Activated CD4-positive, alpha-beta T cell treated with anti-CD3 and anti-CD28 coated beads, Interleukin-2, Interleukin-6, amounts not matched to agents 100 ng/mL and 50 ng/mL, durations not matched to agents 16 hours and 8 hours (primary cell): ENCODE measurements at regions not wholly inside any gene's neighbourhood (a gene's known extent, or its start where the extent isn't known, plus 50 kb on each side); places are given as distances from the start of the nearest gene placed in this dataset.

Experiments used
- DNase-seq: peaks from one replicate; pipeline ENCODE4 v3.0.0-alpha.2; 2020

DNA sequence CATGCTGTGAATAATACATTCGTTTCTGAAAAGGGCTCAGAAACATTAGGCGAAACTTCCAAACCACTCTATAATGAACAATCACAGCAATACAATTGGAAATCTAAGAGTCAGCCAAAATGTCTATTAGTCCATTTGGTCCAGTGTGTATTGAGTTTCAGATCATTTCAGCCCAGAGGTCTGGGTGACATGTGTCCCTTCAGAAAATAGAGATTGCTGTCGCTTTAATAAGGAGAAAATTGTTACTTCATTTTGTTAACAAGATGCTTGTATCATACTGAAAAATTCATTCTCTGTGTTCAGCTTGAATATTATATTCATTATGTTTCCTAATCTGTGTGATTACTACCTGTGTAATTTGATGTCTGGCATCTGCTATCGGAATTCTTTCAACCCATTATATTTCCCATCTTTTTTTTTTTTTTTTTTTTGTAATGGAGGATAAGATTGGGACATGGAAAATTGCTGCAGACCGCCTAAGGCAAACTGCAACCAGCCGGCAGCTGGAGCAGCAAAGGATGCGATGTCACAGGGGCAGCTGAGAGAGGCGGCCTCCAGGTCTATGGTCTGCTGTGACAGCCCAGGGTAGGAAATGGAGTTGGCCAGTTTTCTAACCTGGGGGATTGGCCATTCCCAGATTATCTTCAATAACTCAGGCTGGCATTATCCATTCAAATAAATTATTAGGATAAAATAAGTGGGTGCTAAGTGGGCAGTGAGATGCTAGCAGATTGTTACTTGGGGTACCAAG is 170.9 kb upstream of the NPVF start:
- DNase-seq, result no peak

DNA sequence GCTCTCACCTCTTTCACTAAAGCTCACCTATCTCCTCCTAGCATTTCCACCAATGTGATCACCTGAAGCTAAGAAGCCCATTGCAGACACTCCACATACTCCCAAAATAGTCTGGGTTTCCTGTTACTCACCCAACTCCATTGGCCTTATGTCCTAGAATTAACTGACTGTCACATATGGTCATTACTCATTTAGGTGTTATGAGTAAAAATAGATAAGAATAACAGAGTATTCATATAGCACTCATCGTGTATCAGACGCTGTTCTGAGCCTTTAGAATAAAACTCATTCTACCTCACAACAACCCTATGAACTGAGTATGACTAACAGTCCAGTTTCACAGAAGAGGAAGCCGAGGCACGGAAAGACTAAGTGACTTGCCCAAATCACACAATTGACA is 174.2 kb upstream of the NPVF start:
- DNase-seq, result no peak

DNA sequence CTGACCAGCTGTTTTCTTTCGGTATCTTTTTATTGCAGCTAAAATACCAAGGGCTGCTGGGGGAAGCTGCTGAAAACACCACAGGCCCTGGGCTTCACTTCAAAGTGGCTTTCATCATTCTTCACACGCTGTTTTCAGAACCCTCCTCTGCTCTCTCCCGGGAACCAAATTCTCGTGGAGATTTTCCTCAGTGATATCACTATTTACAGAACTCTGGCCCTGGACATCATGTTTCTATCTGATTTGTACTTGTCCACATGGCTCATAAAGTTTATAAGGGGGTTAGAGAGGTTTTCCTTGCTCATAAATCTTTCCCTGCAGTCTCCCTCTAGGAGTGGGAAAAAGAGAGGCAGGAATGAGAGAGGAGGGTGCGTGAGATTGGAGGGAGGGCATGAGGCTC is 177.4 kb upstream of the NPVF start:
- no peak for DNase-seq

DNA sequence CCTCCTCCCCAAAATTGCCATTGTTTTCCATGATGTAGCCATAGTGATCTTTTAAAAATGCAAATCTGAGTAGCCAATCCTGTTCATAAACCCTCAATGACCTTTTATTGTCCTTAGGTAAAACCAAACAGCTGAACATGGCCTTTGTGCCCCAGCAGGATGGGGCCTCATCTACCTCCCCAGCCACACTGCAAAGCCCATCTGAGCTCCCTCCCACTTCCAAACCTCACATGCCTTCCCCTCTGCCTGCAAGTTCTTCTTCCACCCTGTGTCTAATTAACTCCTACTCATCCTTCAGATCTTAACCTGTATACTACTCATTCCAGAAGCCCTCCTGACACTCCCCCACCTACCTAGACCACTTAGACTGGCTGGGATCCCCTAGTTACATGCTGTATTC is 178.8 kb upstream of the NPVF start:
- DNase-seq, result no peak

DNA sequence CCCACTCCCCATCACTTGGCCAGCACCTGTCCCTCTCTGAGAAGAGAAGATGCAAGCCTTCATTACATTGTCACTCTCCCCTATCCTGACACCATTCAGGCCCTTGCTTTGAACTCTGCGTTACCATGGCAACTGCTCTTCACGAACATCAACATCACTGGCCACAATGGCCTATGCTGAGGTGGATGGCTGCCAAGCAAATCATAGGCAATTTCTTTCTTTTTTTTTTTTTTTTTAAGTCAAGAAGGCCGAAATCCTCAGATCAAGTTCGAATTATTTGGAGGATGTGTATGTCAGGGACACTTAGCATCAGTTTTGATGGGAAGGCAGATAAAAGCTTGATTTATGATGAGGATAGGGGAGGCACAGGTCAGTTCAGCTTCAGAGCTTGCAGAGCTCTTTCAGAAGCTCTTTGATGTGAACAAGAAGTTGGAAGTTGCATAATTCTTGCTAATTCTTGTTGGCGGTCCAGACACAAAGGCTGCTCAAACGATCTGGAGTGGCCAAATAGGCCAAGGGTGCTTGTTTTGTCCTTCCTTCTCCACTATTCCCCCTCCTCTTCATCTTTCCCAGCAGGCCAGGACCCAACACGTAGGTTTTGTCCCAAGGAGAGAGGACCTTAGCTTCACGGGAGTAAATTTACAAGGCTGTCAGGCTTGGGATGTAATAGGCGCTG is 179.9 kb upstream of the NPVF start:
- no peak for DNase-seq

DNA sequence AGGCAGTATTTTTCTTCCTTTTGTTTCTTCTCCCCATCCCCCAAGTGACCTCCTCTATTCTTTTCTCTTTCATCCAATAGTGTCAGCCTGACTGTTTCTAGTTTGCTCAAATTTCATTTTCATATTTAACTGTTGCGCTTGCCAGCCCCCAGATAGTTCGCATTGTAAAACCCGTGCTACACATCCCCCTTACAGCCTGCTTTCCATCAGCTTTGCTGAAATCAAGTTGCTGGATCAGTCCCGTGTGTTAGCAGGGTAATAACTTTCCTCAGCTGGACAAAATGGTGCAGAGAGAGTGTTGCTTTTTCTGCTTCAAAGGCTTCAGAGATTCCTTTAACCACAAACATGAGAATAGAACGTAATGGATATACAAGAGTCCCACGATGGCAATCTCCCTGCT is 180.6 kb upstream of the NPVF start:
- DNase-seq, result no peak

DNA sequence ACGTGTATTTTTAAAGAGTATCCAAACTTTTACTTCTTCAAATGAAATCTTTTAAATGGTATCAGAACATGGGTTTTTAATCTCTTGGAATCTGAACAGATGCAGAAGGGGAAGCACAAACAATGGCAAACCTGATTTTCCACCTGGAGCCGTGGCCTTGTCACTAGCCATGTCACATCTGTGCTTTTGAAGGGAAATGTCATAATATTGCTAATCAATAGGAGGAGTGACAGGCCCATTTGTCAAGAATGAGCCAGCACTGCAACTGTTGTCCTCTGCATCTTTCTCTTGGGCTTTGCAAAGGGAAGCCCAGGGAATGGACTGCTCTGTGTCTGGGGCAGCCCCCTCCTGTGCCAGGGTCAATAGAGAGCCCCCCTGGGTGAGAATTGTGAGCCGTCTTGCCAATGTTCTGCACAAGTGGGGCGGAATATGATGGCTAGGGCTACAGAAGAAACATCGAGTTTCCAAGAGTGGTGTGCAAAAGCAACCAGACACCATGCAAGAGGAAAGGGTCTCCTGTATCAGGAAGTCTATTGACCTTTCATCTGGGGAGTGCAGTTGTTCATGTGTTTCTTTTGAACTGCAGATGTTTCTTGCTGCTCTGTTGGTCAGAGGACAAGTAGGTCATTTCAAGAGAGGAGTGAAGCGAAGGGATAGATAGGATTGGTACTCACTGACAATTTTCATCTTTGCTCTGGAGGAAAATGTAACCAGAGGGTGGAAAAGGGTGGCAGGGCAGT is 181.8 kb upstream of the NPVF start:
- DNase-seq, result no peak

DNA sequence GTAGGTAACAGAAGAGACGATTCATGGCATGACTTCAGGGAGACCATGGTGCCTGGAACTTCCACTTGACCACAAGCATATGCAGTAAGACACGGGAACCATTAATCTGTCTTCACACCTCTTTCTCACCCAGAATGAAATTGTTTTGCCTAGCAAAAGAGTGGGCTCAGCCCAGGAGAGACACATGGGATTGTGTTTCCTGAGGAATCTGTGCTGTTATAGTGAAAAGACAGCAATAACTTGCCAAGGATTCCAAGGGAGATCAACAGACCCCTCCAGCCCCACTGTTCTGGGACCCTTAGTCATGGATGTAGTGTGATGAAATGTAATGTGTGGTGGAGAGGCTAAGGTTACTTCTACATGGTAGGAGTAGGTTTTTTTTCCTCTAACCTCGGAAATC is 192.5 kb upstream of the NPVF start:
- no peak for DNase-seq

DNA sequence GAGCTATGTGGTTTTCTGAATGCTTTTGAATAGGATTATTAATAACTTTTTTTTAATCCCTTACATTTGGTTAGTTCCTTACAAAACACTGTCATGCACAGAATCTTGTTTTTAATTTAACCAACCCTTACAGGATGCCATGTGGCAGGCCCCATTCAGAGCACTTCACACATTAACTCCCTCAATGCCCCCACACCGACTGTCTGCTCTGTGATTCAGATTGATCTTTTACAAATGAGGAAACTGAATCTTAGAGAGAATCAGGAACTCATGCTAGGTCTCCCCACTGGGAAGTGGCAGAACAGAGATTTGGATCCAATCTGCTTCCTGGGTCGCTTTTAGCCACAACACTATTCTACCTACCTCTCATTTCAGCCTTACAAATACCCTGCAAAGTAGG is 195.8 kb upstream of the NPVF start:
- no peak for DNase-seq

DNA sequence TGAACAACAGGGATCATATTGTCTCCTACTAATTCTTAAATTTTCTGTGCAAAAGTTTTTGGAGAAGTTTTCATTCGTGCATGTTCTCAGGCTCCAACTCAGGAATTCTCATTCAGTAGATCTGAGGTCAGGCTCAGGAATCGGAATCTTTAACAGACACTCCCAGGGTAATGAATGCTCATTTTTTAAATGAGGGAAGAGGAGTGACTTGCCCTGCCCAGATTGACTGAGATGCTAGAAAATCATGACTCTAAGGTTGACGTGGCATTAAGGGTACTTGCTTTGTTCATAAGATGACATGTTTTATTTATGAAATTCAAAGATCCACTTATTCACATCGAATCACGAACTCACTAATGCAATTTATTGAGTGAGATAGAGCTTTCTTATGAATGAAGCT is 196.6 kb upstream of the NPVF start:
- no peak for DNase-seq

DNA sequence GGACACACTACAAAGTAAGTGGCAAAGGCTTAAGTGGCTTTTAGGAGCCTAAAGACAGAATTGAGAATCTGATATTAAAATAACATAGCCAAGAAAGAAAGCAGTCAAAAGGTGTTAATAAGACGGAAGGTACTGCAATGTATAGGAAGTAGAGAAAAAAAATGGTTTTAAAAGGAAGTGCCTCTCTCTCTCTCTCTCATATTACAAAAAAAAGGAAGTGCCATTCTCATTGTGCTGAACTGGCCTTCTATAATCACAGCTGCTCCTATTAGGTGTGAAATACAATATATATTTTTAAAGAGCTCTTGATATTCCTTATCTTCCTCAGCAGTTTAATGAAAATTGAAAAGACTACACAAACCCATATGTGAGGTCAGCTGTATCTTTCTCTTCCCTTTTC is 199.4 kb upstream of the NPVF start:
- DNase-seq, result no peak

DNA sequence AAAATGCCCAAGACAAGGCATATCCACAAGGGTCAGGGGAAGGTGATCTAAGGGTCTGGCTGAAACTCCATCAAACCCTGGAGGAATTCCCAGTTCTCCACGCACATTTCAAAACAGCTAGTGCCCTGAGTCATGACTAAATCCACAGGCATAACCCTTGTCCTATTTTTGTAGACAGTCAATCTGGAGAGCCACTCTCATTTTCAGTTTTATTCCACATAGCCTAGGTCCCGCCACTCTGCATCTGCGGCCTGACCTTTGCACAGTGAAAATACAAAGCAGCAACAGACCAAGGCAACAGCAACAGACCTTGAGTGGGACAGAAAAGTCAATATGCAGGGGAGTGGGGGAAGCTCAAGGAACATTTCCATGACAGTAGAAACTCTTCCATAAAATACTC is 201.4 kb upstream of the NPVF start:
- DNase-seq, result no peak

DNA sequence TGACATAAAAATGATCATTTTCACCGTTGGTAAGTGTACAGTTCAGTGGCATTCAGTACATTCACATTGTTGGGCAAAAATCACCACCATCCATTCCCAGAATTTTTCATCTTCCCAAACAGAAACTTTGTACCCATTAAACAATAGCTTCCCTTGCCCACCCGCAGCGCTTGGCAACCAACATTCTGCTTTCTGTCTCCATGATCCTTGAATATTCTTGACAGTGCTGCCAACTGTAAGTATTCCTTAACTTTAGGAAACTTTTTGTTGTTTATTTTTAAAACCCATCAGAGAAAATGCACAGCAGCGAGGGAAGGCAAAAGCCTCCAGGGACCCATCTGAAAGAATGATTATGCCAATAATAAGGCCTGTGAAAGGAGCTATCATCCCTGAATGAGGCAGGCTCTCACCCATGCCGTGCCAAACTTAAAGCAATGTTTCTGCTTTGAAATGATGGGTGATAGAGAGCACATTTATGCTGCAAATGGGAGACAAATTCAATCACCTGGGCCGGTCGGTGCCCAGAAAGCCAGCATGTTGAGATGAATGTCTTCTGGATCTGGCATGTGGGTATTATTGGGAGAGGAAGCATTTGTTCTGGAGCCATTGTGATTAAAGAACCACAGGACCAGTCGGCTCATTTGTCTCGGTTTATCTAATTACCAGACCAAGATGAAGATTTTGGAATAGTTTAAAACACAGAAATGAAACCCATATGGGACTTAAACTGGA is 202.1 kb upstream of the NPVF start:
- no peak for DNase-seq

DNA sequence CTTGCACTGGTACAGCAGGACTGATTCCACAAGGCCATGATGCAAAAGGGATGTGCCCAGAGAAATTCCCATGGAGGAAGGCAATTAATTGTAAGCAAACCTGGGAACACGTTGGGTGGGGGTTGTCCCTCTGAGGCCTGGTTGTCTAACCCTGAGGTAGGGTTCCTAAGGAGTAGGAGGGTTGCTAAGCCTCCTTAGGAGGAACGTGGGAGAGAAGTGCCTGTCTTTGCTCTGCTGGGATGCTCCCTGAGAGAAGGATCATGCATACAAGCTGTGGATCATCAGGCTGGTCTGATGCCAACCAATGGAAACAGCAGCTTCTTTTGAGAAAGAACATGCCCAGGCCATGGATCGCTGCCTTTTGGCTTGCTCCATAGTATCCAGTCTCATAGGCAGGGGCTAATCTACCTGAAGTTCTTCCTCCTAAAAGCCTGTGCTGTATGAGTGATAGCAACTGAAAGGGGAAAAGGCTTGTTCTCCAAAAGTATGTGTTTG is 203.7 kb upstream of the NPVF start:
- DNase-seq, result no peak

DNA sequence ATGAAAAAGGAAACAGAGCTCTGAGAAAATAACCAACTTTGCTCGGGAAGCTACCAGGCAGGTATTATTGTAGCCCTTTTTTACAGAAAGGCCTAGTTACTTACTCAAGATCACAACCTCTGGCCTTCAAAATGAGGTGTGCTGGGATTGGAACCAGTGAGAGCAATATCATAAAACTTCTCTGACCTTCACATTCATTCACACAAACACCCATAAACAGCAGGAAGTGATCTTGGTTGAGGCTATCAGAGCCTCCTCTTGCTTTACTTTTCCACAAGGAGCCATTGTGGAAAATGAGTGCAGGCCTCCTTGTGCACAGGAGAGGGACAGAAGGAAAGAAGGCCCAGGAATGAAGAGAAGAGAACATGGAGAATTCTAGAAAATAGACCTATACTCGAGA is 204.5 kb upstream of the NPVF start:
- no peak for DNase-seq

DNA sequence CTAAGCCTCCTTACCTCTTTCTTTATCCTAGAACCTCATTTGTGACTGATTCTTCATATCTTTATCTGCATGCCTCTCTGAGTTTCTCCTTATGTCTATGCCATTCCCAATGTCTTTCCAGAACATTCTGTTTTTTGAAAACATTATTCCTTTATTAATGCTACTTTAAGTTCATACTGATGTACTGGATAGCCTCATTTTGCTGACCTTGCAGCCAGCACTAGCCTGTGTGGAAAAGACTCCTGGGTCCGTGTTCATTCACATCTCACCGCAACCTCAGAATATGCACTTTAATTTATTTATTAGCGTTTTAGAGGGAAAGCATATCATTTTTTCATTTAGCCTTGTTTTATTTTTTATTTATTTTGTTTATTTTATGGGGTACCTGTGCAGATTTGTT is 208.1 kb upstream of the NPVF start:
- no peak for DNase-seq

DNA sequence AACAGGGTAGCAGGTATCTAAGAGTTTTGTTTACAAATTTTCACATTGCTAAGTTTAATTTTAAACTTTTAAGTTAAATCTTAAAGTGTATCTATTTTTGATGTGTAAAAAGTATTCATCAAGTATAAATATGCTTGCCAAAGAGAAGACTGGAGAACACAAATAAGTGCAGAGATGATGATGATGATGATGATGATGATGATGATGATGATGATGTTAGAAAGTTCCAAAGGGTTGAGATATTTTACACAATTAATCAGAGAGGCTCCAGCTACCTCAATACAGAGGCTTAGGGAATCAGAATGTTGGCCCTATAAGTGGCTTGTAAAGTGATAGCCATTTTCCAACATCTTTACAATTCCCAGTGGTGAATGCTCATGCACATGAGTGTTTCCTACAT is 209.0 kb upstream of the NPVF start:
- no peak for DNase-seq

DNA sequence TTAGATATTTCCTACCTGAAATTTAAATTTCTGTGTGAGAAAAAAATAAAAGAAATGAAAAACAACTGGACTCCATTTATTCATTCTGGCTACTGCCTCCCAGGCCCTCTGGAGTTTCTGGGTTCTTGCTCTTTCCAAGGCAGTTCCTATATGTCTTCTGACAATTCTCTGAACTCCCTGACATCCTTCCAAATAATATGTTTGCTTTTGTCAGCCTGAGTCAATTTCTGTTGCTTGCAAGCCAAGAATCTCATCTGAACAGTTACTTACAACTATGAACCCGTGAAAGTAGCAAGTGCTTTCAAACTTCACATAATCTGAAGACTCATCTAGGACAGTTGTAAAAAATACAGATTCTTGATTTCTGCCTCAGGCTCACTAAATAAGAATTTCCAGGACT is 216.7 kb upstream of the NPVF start:
- no peak for DNase-seq

DNA sequence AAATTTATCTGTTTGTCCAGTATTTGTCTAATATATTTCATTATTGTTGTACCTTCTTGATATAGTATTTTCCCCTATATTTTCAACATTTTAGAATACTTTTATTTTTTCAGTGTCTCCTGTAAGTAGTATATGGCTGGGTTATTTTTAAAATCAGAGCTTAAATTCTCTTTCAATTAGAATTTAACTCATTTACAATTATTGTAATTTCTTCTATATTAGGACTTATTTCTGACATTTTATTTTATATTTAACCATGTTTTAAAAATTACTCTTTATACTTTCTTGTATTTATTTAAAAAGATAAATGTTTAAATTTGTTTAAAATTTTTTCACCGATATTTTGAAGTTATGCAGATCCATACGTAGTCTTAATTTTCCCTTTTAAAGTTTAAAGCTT is 220.0 kb upstream of the NPVF start:
- DNase-seq, result no peak

DNA sequence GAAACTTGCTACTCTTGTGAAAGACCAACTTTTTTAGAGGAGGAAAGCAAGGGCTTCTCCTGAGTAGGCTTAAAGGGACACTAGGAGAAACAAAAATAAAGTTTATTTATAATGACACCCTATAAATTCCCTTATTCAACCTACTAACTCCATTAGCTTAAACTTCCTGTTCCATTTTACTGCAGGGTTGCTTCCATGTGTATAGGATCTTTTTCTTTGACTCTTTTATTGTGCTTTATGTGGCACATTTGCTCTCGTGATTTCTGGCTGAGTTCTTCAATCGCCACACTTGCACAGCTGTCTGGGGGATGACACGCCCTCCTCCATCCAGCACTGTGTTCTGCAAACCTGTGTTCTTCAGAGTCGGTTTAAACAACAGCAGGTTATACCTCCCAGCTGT is 225.7 kb upstream of the NPVF start:
- DNase-seq, result no peak

DNA sequence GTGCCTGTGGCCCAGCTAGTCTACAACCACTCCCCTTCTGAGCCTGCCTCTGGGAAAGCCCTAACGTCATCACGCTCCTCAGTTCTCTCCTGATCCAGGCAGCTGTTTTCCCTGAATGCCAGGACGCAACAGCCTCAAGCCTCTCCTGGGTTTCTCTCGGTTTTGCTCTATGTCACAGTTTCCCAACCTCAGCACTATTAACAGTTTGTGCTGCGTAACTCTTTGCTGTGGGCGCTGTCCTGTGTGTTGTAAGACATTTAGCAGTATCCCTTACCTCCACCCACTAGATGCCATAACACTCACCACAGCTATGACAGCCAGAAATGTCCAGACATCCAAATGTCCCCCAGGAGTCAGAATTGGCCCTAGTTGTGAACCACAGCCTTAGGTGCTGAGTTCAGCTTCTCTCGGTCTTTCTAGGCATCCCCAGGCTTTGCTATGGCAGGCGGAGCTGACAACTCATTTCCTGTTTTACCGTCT is 226.3 kb upstream of the NPVF start:
- DNase-seq, result no peak

DNA sequence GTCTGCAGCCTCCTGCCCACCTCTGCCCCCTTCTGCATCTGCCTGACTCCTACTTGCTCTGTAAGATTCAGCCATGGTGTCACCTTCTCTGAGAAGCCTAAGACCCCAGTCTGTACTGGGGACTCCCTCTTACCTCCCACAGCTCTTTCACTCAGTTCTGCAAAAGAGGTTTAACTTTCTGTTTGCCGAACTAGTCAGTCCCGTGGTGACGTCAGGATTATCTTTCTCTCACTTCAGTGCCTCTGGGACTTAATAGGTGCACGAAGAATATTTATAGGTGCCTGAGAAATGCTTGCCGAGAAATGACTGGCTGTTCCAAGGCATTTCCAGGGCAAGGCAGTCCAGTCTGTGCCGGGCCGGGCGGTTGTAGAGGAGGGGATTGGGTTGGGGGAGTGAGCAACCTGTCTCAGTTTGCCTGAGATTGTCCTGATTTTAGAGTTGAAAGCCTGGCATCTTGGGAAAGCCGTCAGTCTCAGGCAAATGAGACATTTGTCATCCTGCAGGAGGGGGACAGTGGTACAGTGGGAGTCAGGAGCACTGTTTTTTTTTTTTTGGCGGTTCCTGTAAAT is 227.5 kb upstream of the NPVF start:
- no peak for DNase-seq
